Lower leg skin (tissue), 3 donors: ENCODE measurements at regions not wholly inside any gene's neighbourhood (a gene's known extent, or its start where the extent isn't known, plus 50 kb on each side); places are given as distances from the start of the nearest gene placed in this dataset.

ENCODE experiments used
- CTCF ChIP-seq, 3 donors: fragments of 450-650 bp; IDR thresholded peaks; one replicate each; pipeline ENCODE4 v1.5.1; 2016; ENCODE audit warnings: antibody characterized with exemption in 3 of 3, mild to moderate bottlenecking in 3 of 3, moderate library complexity in 2 of 3
- POLR2A ChIP-seq, 2 donors: fragments of 450-650 bp; IDR thresholded peaks; one replicate each; pipeline ENCODE4 v1.6.1; 2016 to 2017; ENCODE audit warnings: antibody characterized with exemption in 2 of 2, mild to moderate bottlenecking in 1 of 2, moderate library complexity in 1 of 2

GRCh38 chr12:41983856-41984255 lies 160.8 kb downstream of the GXYLT1 start:
- TF ChIP-seq CTCF (IDR thresholded peaks at IDR 0.05) (no peak), POLR2A (IDR thresholded peaks at IDR 0.05) (no peak)
